Adrenal gland (tissue), 9 donors: ENCODE measurements at regions not wholly inside any gene's neighbourhood (a gene's known extent, or its start where the extent isn't known, plus 50 kb on each side); places are given as distances from the start of the nearest gene placed in this dataset.

Experiments used
- DNase-seq, 7 donors: peaks; one replicate each; pipeline ENCODE4 v3.0.0-alpha.2; 2019 to 2020
- H3K27ac ChIP-seq, 5 donors: fragments of 200-600 bp; sonication (generic) in 4 of 5; 1 replicate in 3 of 5; 2 replicates in 2 of 5; pipeline versions ENCODE4 v1.5.1 to v1.8.0; 2016 to 2020; ENCODE audit warnings: mild to moderate bottlenecking in 1 of 5
- H3K27me3 ChIP-seq: fragments of 200-600 bp; 2 replicates; pipeline ENCODE4 v1.8.0; 2021
- H3K36me3 ChIP-seq, 2 donors: fragments of 200-600 bp; replicated peaks in 1 of 2; 1 replicate in 1 of 2; 2 replicates in 1 of 2; pipeline versions ENCODE4 v1.5.1 to v1.8.0; 2018 to 2022
- H3K4me1 ChIP-seq, 2 donors: fragments of 200-600 bp; replicated peaks in 1 of 2; 1 replicate in 1 of 2; 2 replicates in 1 of 2; pipeline versions ENCODE4 v1.5.1 to v1.8.0; 2018 to 2021
- H3K4me3 ChIP-seq, 4 donors: fragments of 200-600 bp; sonication (generic) in 3 of 4; one replicate each; pipeline ENCODE4 v1.5.1; 2016 to 2018
- H3K9me3 ChIP-seq, 3 donors: fragments of 200-600 bp; sonication (generic) in 1 of 3; replicated peaks in 1 of 3; 1 replicate in 2 of 3; 2 replicates in 1 of 3; pipeline versions ENCODE4 v1.5.1 to v1.8.0; 2016 to 2021
- POLR2A ChIP-seq, 2 donors: fragments of 450-650 bp; IDR thresholded peaks; one replicate each; pipeline ENCODE4 v1.6.1; 2017; ENCODE audit warnings: antibody characterized with exemption in 2 of 2, mild to moderate bottlenecking in 2 of 2, moderate library complexity in 1 of 2
- WGBS, 4 donors: extraction: QIAGEN DNeasy Blood & Tissue Kit in 2 of 4; methylation state at CpG; one replicate each; pipeline versions ENCODE4 v1.1.5 to v1.1.7; 2013 to 2017; 5-methylcytosine and 5-hydroxymethylcytosine counted together
- intact Hi-C, 2 donors: fragments of 100-400 bp; cut with DNase I; formaldehyde crosslinking; loops; one replicate each; pipeline versions ENCODE4 v1.14.1 to v1.15.0; 2022 to 2023
- TF ChIP-seq, protein P1 (sequence below), 6 experiments: fragments of 450-650 bp in 4 of 6; fragments of 200-600 bp in 2 of 6; sonication (generic) in 1 of 6; IDR thresholded peaks; 1 replicate in 5 of 6; 2 replicates in 1 of 6; pipeline versions ENCODE4 v1.5.1 to v1.8.0; 2016 to 2021; ENCODE audit warnings: antibody characterized with exemption in 6 of 6, mild to moderate bottlenecking in 2 of 6, moderate library complexity in 1 of 6
- donor health status: healthy with polysubstance abuse.
- donor health status: Bipolar disorder and iron deficiency.
- donor health status: DM: yes; HTN: yes; CAD: no.
- donor health status: DM: no; HTN: no; CAD: no.
- donor health status: DM: no; HTN: no; CAD: no.

DNA sequence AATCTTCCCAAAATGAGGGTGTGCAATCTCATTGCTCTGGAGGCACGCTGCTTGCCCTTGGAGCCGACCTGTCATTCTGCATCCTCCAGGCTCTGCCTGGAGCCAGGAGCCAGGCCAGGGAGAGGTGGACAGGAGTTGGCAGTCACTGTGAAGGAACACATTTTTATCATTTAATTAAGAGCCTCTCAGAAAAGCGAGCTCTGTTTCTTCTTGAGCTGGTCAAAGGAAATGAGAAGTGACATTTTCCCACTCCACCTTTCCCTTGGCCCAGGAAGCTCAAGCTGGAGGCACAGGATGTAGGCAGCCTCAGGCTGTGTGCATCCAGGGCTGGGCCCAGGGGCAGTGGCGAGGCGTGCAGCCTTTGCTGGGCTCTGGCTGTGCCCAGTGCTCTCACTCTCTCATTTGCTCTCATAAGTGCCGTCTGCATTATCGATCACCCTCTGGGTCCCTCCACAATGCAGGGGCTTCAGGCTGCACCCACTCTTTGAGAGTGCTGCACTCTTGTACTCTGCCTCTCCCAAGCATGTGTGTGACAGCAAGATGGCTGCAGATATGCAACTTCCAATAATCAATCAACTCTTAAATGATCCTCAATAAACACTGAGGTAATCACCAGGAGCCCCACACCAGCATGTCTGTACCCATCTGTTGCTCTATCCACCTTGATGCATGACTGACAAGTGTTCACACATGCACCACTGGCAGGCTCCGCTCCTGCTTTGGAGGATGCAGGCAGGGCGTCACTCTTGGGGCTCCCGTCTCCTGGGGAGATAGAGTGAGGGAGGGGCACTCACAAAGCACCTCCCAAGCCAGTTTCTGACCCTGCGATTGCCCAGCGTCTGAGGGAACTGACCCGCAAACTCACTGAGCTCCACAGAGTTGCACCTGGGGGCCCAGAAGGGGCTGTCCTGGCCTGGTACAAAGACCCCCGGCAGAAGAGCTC, 171.4 kb downstream of the ZNF248 start:
- no peaks in the 10 kb centered on the region for H3K27me3 ChIP-seq
- DNase-seq: no peak
- H3K9me3 ChIP-seq: peaks cover 0 to 6% (median 0%) of the 10 kb centered on the region in 3 donors
- intact Hi-C loops: no loop called here
- no peak overlapping the region for H3K4me3 ChIP-seq
- TF ChIP-seq, protein P1, sequence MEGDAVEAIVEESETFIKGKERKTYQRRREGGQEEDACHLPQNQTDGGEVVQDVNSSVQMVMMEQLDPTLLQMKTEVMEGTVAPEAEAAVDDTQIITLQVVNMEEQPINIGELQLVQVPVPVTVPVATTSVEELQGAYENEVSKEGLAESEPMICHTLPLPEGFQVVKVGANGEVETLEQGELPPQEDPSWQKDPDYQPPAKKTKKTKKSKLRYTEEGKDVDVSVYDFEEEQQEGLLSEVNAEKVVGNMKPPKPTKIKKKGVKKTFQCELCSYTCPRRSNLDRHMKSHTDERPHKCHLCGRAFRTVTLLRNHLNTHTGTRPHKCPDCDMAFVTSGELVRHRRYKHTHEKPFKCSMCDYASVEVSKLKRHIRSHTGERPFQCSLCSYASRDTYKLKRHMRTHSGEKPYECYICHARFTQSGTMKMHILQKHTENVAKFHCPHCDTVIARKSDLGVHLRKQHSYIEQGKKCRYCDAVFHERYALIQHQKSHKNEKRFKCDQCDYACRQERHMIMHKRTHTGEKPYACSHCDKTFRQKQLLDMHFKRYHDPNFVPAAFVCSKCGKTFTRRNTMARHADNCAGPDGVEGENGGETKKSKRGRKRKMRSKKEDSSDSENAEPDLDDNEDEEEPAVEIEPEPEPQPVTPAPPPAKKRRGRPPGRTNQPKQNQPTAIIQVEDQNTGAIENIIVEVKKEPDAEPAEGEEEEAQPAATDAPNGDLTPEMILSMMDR (IDR thresholded peaks at IDR 0.05): no peak
- H3K27ac ChIP-seq: no peak overlapping the region
- WGBS, 4 donors: 76 to 86% (median 79%) methylated on average over 5 to 14 of the region's 14 CpGs
- H3K36me3 ChIP-seq: no peaks in the 10 kb centered on the region
- no peaks in the 10 kb centered on the region for H3K4me1 ChIP-seq

DNA sequence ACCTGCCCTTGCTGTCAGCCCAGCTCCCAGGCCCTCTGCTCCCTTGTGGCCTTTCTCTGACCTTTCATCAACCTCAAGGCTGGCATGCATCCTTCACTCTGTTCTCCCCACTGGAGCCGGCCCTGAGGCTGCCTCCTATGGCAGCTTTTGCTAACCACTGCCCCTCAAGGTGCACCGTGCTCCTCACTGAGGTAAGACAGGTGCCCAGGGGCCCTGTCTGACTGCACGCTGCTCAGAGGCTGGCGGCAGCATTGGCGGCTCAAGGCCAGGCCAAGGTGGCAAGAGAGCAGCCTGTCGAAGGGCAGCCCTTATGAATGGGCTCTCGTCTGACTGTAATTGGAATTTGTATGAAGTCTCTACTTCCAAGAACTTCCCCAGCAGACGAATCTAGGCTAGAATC, 172.6 kb downstream of the ZNF248 start:
- WGBS, 4 donors: 69 to 84% (median 74%) methylated on average over 7 to 8 of the region's 8 CpGs
- H3K9me3 ChIP-seq: peaks cover 0 to 6% (median 0%) of the 10 kb centered on the region in 3 donors

GRCh38 chr10:37682617-37683016, 174.8 kb downstream of the ZNF248 start:
- Histone ChIP-seq H3K9me3 (no peaks in the 10 kb centered on the region), H3K36me3 (no peaks in the 10 kb centered on the region), H3K4me3 (no peak overlapping the region), H3K27ac (no peak overlapping the region), H3K27me3 (no peaks in the 10 kb centered on the region), H3K4me1 (no peaks in the 10 kb centered on the region)
- no peak for DNase-seq
- intact Hi-C loops: no loop called here
- WGBS, 4 donors: 87 to 100% (median 89%) methylated on average over 3 to 4 of the region's 4 CpGs
- TF ChIP-seq, protein P1 (IDR thresholded peaks at IDR 0.05): no peak
- no peak for TF ChIP-seq POLR2A (IDR thresholded peaks at IDR 0.05)

More for the DNA sequence above, 172.6 kb downstream of the ZNF248 start:
- Histone ChIP-seq H3K4me3 (no peak overlapping the region), H3K36me3 (no peaks in the 10 kb centered on the region), H3K4me1 (no peaks in the 10 kb centered on the region), H3K27ac (no peak overlapping the region), H3K27me3 (no peaks in the 10 kb centered on the region)
- no peak for DNase-seq
- TF ChIP-seq POLR2A (IDR thresholded peaks at IDR 0.05): no peak
- TF ChIP-seq, protein P1 (IDR thresholded peaks at IDR 0.05): no peak
- intact Hi-C loops: no loop called here

DNA sequence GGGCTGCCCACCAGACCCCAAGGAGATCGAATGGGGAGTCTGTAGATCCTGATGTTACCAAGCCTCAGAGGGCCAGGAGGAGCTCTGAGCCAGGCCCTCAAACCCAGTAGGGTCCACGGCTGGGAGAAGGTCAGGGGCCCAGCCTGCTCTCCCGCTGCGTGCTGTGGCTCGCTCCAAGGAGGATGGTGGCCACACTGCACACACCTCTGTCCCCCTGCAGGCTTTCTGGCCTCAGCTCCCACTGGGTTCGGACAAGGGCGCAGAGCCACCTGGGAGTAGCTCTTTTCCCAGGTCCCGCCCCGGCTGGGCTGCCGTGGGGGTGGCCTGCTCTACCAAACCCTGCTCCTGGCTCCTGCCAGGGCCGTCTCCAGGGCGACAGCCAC, 175.8 kb downstream of the ZNF248 start:
- no peak overlapping the region for H3K4me3 ChIP-seq
- H3K27me3 ChIP-seq: no peaks in the 10 kb centered on the region
- no peak for DNase-seq
- no peaks in the 10 kb centered on the region for H3K9me3 ChIP-seq
- H3K36me3 ChIP-seq: no peaks in the 10 kb centered on the region
- WGBS, 4 donors: 82 to 95% (median 86%) methylated on average over 2 to 12 of the region's 12 CpGs
- no peak for TF ChIP-seq POLR2A (IDR thresholded peaks at IDR 0.05)
- TF ChIP-seq, protein P1 (IDR thresholded peaks at IDR 0.05): no peak
- H3K4me1 ChIP-seq: no peaks in the 10 kb centered on the region
- intact Hi-C loops: no loop called here
- no peak overlapping the region for H3K27ac ChIP-seq
